HepG2 (cell line): ENCODE measurements at regions not wholly inside any gene's neighbourhood (a gene's known extent, or its start where the extent isn't known, plus 50 kb on each side); places are given as distances from the start of the nearest gene placed in this dataset.

Source experiments
- CAMTA2 ChIP-seq: sonication (generic); formaldehyde crosslinking; IDR thresholded peaks from 2 replicates; pipeline ENCODE4 v1.4.0; 2020; ENCODE audit warnings: mild to moderate bottlenecking, missing genetic modification reagents, borderline replicate concordance
- NFRKB ChIP-seq: fragments of 450-650 bp; IDR thresholded peaks from 2 replicates; pipeline ENCODE4 v1.6.1; 2017
- PLRG1 ChIP-seq: fragments of 450-650 bp; conservative IDR thresholded peaks from 2 replicates; pipeline ENCODE4 v1.6.1; 2016
- SKI ChIP-seq: fragments of 450-650 bp; IDR thresholded peaks from one replicate; pipeline ENCODE4 v1.6.1; 2018; ENCODE audit warnings: mild to moderate bottlenecking; ENCODE audit not compliant: partially characterized antibody
- SP4 ChIP-seq: sonication (generic); formaldehyde crosslinking; IDR thresholded peaks from 2 replicates; pipeline ENCODE4 v1.8.1; 2023; ENCODE audit warnings: mild to moderate bottlenecking, missing genetic modification reagents
- ZNF670 ChIP-seq: sonication (generic); formaldehyde crosslinking; IDR thresholded peaks from 2 replicates; pipeline ENCODE4 v1.8.0; 2022; ENCODE audit warnings: mild to moderate bottlenecking, missing genetic modification reagents, borderline replicate concordance
- TF ChIP-seq, protein P1 (sequence below): IDR thresholded peaks from 2 replicates; pipeline ENCODE4 v1.6.1; 2012; ENCODE audit warnings: low read depth, low read length, improper control_type of control experiment
- TF ChIP-seq, protein P2 (sequence below): sonication (generic); formaldehyde crosslinking; IDR thresholded peaks from 2 replicates; pipeline ENCODE4 v1.4.0; 2020; ENCODE audit warnings: missing genetic modification reagents
- TF ChIP-seq, protein P3 (sequence below): sonication (generic); formaldehyde crosslinking; IDR thresholded peaks from 2 replicates; pipeline ENCODE4 v1.4.0; 2020; ENCODE audit warnings: missing genetic modification reagents, mild to moderate bottlenecking, borderline replicate concordance

DNA sequence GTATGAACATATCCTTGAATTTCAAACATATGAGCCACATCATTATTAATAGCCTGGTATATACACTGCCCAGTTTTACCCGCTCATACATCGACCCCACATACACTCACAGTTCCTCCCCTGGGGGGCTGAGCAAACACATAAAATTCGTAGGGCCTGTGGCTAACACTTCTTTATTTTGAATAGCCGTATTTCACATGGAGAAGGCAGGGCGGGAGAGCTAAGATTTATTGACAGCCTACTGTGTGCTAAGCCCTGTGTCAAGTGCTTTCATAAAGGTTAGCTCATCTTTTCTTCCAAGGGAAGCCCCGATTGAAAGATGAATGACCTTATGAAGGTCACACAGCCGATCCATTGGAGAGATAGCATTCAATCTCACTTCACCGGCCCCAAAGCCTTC is 134.4 kb downstream of the ENC1 start (continued):
- TF ChIP-seq, protein P1, sequence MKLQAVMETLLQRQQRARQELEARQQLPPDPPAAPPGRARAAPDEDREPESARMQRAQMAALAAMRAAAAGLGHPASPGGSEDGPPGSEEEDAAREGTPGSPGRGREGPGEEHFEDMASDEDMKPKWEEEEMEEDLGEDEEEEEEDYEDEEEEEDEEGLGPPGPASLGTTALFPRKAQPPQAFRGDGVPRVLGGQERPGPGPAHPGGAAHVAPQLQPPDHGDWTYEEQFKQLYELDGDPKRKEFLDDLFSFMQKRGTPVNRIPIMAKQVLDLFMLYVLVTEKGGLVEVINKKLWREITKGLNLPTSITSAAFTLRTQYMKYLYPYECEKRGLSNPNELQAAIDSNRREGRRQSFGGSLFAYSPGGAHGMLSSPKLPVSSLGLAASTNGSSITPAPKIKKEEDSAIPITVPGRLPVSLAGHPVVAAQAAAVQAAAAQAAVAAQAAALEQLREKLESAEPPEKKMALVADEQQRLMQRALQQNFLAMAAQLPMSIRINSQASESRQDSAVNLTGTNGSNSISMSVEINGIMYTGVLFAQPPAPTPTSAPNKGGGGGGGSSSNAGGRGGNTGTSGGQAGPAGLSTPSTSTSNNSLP: no peak
- no peak for TF ChIP-seq SP4 (CRISPR knock-in tag)
- TF ChIP-seq, protein P2, sequence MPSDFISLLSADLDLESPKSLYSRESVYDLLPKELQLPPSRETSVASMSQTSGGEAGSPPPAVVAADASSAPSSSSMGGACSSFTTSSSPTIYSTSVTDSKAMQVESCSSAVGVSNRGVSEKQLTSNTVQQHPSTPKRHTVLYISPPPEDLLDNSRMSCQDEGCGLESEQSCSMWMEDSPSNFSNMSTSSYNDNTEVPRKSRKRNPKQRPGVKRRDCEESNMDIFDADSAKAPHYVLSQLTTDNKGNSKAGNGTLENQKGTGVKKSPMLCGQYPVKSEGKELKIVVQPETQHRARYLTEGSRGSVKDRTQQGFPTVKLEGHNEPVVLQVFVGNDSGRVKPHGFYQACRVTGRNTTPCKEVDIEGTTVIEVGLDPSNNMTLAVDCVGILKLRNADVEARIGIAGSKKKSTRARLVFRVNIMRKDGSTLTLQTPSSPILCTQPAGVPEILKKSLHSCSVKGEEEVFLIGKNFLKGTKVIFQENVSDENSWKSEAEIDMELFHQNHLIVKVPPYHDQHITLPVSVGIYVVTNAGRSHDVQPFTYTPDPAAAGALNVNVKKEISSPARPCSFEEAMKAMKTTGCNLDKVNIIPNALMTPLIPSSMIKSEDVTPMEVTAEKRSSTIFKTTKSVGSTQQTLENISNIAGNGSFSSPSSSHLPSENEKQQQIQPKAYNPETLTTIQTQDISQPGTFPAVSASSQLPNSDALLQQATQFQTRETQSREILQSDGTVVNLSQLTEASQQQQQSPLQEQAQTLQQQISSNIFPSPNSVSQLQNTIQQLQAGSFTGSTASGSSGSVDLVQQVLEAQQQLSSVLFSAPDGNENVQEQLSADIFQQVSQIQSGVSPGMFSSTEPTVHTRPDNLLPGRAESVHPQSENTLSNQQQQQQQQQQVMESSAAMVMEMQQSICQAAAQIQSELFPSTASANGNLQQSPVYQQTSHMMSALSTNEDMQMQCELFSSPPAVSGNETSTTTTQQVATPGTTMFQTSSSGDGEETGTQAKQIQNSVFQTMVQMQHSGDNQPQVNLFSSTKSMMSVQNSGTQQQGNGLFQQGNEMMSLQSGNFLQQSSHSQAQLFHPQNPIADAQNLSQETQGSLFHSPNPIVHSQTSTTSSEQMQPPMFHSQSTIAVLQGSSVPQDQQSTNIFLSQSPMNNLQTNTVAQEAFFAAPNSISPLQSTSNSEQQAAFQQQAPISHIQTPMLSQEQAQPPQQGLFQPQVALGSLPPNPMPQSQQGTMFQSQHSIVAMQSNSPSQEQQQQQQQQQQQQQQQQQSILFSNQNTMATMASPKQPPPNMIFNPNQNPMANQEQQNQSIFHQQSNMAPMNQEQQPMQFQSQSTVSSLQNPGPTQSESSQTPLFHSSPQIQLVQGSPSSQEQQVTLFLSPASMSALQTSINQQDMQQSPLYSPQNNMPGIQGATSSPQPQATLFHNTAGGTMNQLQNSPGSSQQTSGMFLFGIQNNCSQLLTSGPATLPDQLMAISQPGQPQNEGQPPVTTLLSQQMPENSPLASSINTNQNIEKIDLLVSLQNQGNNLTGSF (CRISPR knock-in tag): no peak
- TF ChIP-seq, protein P3, sequence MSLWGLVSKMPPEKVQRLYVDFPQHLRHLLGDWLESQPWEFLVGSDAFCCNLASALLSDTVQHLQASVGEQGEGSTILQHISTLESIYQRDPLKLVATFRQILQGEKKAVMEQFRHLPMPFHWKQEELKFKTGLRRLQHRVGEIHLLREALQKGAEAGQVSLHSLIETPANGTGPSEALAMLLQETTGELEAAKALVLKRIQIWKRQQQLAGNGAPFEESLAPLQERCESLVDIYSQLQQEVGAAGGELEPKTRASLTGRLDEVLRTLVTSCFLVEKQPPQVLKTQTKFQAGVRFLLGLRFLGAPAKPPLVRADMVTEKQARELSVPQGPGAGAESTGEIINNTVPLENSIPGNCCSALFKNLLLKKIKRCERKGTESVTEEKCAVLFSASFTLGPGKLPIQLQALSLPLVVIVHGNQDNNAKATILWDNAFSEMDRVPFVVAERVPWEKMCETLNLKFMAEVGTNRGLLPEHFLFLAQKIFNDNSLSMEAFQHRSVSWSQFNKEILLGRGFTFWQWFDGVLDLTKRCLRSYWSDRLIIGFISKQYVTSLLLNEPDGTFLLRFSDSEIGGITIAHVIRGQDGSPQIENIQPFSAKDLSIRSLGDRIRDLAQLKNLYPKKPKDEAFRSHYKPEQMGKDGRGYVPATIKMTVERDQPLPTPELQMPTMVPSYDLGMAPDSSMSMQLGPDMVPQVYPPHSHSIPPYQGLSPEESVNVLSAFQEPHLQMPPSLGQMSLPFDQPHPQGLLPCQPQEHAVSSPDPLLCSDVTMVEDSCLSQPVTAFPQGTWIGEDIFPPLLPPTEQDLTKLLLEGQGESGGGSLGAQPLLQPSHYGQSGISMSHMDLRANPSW (CRISPR knock-in tag): no peak
- no peak for TF ChIP-seq ZNF670
- no peak for TF ChIP-seq SKI
- no peak for TF ChIP-seq PLRG1
- no peak for TF ChIP-seq NFRKB
- no peak for TF ChIP-seq CAMTA2 (CRISPR knock-in tag)
- TF ChIP-seq, all 625 proteins: peak for 0
